ENCODE measurements at regions not wholly inside any gene's neighbourhood (a gene's known extent, or its start where the extent isn't known, plus 50 kb on each side); places are given as distances from the start of the nearest gene placed in this dataset.

DNA sequence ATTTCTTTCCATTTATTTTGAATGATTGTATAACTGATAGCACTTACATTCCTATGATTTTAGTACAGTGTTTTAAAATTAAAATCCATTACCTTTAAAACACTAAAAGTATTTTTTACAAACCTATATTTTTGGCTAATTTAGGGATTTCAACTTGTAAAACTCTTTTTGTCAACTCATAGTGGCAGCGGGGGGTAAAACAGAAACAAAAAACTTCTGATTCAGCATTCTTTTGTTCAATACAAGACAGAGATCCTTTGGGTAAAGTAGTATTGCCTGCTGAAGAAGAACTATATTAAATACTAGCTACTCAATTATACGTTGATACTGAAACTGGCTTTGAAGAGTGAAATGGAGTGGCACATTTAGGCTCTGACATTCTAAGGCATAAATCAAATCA is 437.4 kb upstream of the CDH19 start:
- Histone ChIP-seq H3K36me3 (ENCODE audit: control insufficient read depth in 2 of 2, extremely low read depth in 1 of 2, insufficient read depth in 1 of 2, low read length in 1 of 2) (no peaks in the 10 kb centered on the region), H3K27ac (ENCODE audit: low read length) (no peak overlapping the region), H3K4me1 (ENCODE audit: control insufficient read depth in 1 of 2, extremely low read depth in 1 of 2, insufficient read depth in 2 of 2, low read length in 2 of 2) (no peaks in the 10 kb centered on the region), H3K27me3 (replicated peaks in 1 of 2; ENCODE audit: control insufficient read depth in 2 of 2, extremely low read depth in 1 of 2, insufficient read depth in 2 of 2, low read length in 1 of 2) (no peaks in the 10 kb centered on the region), H3K9me3 (no peaks in the 10 kb centered on the region), H3K4me3 (ENCODE audit: control insufficient read depth in 1 of 2, extremely low read depth in 1 of 2, low read length in 1 of 2) (no peak overlapping the region)
- Mint-ChIP-seq H3K9me3 (no peaks in the 10 kb centered on the region), H3K4me3 (no peak overlapping the region), H3K27me3 (no peaks in the 10 kb centered on the region), H3K27ac (no peak overlapping the region), H3K4me1 (no peaks in the 10 kb centered on the region), H3K36me3 (no peaks in the 10 kb centered on the region)
- DNase-seq, result no peak
- ChIA-PET CTCF (no interaction called here), POLR2A (no interaction called here)
- no peak for ATAC-seq (replicated peaks in 1 of 4)
- no CpG with 5 or more reads among the region's 2 CpGs for WGBS (ENCODE audit: insufficient coverage)

DNA sequence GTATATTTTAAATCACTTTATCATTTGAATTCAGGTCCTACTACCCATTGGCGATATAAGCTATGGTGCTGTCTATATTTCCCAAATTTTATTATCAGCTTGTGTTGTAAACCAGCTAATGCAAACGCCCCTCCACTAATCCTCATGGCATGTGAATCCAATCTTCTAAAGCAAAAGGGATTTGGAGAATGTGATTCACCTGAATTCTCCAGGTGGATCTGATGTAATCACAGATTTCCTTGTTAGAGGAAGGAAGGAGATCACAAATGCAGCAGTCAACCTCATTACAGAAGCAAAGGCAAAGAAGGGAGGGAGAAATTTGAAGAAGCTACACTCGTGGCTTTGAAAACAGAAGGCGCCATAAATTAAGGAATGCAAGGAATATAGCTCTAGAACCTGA is 431.1 kb upstream of the CDH19 start:
- no peaks in the 10 kb centered on the region for H3K36me3 Mint-ChIP-seq
- ChIA-PET CTCF (no interaction called here), POLR2A (no interaction called here)
- no peaks in the 10 kb centered on the region for H3K36me3 ChIP-seq (ENCODE audit: control insufficient read depth in 2 of 2, extremely low read depth in 1 of 2, insufficient read depth in 1 of 2, low read length in 1 of 2)
- no peaks in the 10 kb centered on the region for H3K27me3 Mint-ChIP-seq
- H3K27ac ChIP-seq (ENCODE audit: low read length), result no peak overlapping the region
- DNase-seq (no peak), ATAC-seq (replicated peaks in 1 of 4) (no peak)
- no peak overlapping the region for H3K4me3 ChIP-seq (ENCODE audit: control insufficient read depth in 1 of 2, extremely low read depth in 1 of 2, low read length in 1 of 2)
- H3K4me1 Mint-ChIP-seq, result no peaks in the 10 kb centered on the region
- no CpG with 5 or more reads among the region's 4 CpGs for WGBS (ENCODE audit: insufficient coverage)
- no peaks in the 10 kb centered on the region for H3K4me1 ChIP-seq (ENCODE audit: control insufficient read depth in 1 of 2, extremely low read depth in 1 of 2, insufficient read depth in 2 of 2, low read length in 2 of 2)
- no peaks in the 10 kb centered on the region for H3K27me3 ChIP-seq (replicated peaks in 1 of 2; ENCODE audit: control insufficient read depth in 2 of 2, extremely low read depth in 1 of 2, insufficient read depth in 2 of 2, low read length in 1 of 2)
- no peak overlapping the region for H3K4me3 Mint-ChIP-seq
- no peaks in the 10 kb centered on the region for H3K9me3 ChIP-seq
- H3K27ac Mint-ChIP-seq, result no peak overlapping the region
- peaks cover 0 to 3% (median 0%) of the 10 kb centered on the region in 3 donors for H3K9me3 Mint-ChIP-seq

DNA sequence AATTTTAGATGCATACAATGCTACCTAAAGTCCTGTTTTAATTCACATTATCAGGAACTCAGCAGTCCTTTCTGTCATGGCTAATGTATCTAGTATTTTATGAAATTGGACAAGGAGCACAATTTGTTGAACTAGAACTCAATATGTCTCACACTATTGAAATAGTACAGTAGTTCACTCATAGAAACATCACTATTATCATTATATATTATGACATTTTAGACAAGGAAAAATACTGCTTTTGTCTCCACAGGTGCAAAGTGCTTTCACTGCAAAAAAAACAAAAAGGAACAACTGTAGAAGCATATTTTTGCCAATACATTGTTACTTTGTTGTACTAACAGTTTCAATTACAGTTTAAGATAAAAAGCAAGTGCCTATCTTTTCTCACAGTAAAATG is 419.2 kb upstream of the CDH19 start:
- no peaks in the 10 kb centered on the region for H3K9me3 ChIP-seq
- H3K27me3 ChIP-seq (replicated peaks in 1 of 2; ENCODE audit: control insufficient read depth in 2 of 2, extremely low read depth in 1 of 2, insufficient read depth in 2 of 2, low read length in 1 of 2), result no peaks in the 10 kb centered on the region
- CTCF ChIA-PET, result no interaction called here
- H3K36me3 Mint-ChIP-seq, result no peaks in the 10 kb centered on the region
- DNase-seq, result no peak
- H3K9me3 Mint-ChIP-seq, result no peaks in the 10 kb centered on the region
- POLR2A ChIA-PET, result no interaction called here
- no peak overlapping the region for H3K4me3 ChIP-seq (ENCODE audit: control insufficient read depth in 1 of 2, extremely low read depth in 1 of 2, low read length in 1 of 2)
- no peak overlapping the region for H3K27ac ChIP-seq (ENCODE audit: low read length)
- ATAC-seq (replicated peaks in 1 of 4), result no peak
- H3K4me1 ChIP-seq (ENCODE audit: control insufficient read depth in 1 of 2, extremely low read depth in 1 of 2, insufficient read depth in 2 of 2, low read length in 2 of 2), result no peaks in the 10 kb centered on the region
- no peaks in the 10 kb centered on the region for H3K4me1 Mint-ChIP-seq
- no peaks in the 10 kb centered on the region for H3K36me3 ChIP-seq (ENCODE audit: control insufficient read depth in 2 of 2, extremely low read depth in 1 of 2, insufficient read depth in 1 of 2, low read length in 1 of 2)
- H3K27ac Mint-ChIP-seq, result no peak overlapping the region
- H3K27me3 Mint-ChIP-seq, result no peaks in the 10 kb centered on the region
- H3K4me3 Mint-ChIP-seq, result no peak overlapping the region

DNA sequence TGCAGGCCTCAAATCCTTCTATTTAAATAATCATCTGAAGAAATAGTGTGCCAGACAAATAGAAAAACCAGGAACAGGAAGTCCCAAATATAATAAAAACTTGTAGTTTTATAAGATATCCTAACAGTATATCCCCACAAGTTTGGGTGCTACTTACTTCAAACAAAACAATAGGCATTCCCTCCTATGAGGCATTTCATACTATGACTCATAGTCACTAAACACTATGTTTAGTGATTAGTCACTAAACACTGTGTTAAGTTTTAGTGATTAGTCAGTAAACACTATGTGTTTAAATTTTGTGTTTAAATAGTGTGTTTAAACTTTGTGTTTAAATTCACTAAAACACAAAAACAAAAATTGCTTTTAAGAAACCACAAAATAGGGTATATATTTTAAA is 407.0 kb upstream of the CDH19 start:
- ChIA-PET CTCF (interaction anchor here in 1 of 2 donors (0.7 kb wide), 1 partner anchor 54 kb away, joined by 3 read pairs; no protein-coding TSS in a partner anchor), POLR2A (no interaction called here)
- Histone ChIP-seq H3K27me3 (replicated peaks in 1 of 2; ENCODE audit: control insufficient read depth in 2 of 2, extremely low read depth in 1 of 2, insufficient read depth in 2 of 2, low read length in 1 of 2) (no peaks in the 10 kb centered on the region), H3K36me3 (ENCODE audit: control insufficient read depth in 2 of 2, extremely low read depth in 1 of 2, insufficient read depth in 1 of 2, low read length in 1 of 2) (no peaks in the 10 kb centered on the region), H3K27ac (ENCODE audit: low read length) (no peak overlapping the region), H3K9me3 (no peaks in the 10 kb centered on the region), H3K4me3 (ENCODE audit: control insufficient read depth in 1 of 2, extremely low read depth in 1 of 2, low read length in 1 of 2) (no peak overlapping the region), H3K4me1 (ENCODE audit: control insufficient read depth in 1 of 2, extremely low read depth in 1 of 2, insufficient read depth in 2 of 2, low read length in 2 of 2) (no peaks in the 10 kb centered on the region)
- no peaks in the 10 kb centered on the region for H3K9me3 Mint-ChIP-seq
- no peak overlapping the region for H3K4me3 Mint-ChIP-seq
- H3K36me3 Mint-ChIP-seq, result no peaks in the 10 kb centered on the region
- H3K27ac Mint-ChIP-seq, result no peak overlapping the region
- H3K4me1 Mint-ChIP-seq, result no peaks in the 10 kb centered on the region
- DNase-seq (no peak), ATAC-seq (replicated peaks in 1 of 4) (no peak)
- H3K27me3 Mint-ChIP-seq, result no peaks in the 10 kb centered on the region

DNA sequence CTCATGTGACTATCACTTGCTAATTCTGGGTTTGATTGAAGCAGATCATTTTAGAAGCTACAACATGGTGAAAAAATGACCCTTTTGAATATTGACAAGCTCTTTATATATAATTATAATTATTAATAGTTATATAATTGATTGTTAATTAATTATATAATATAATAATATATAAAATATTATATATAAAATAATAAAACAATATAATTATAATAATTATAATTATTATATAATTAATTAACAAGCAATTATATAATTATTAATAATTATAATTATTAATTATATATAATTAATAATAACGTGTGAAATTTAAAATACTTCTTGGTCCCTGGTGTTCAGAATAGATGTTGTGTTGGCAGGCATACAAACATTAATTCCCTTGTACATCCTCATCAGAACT is 404.1 kb upstream of the CDH19 start:
- ChIA-PET POLR2A (no interaction called here), CTCF (no interaction called here)
- no peaks in the 10 kb centered on the region for H3K27me3 ChIP-seq (replicated peaks in 1 of 2; ENCODE audit: control insufficient read depth in 2 of 2, extremely low read depth in 1 of 2, insufficient read depth in 2 of 2, low read length in 1 of 2)
- Mint-ChIP-seq H3K27ac (no peak overlapping the region), H3K4me1 (no peaks in the 10 kb centered on the region), H3K4me3 (no peak overlapping the region), H3K9me3 (peaks cover 0 to 4% (median 0%) of the 10 kb centered on the region in 3 donors), H3K27me3 (no peaks in the 10 kb centered on the region), H3K36me3 (no peaks in the 10 kb centered on the region)
- no peaks in the 10 kb centered on the region for H3K36me3 ChIP-seq (ENCODE audit: control insufficient read depth in 2 of 2, extremely low read depth in 1 of 2, insufficient read depth in 1 of 2, low read length in 1 of 2)
- ATAC-seq (replicated peaks in 1 of 4) (no peak), DNase-seq (no peak)
- no CpG with 5 or more reads among the region's 1 CpG for WGBS (ENCODE audit: insufficient coverage)
- H3K4me1 ChIP-seq (ENCODE audit: control insufficient read depth in 1 of 2, extremely low read depth in 1 of 2, insufficient read depth in 2 of 2, low read length in 2 of 2), result no peaks in the 10 kb centered on the region
- no peak overlapping the region for H3K27ac ChIP-seq (ENCODE audit: low read length)
- H3K4me3 ChIP-seq (ENCODE audit: control insufficient read depth in 1 of 2, extremely low read depth in 1 of 2, low read length in 1 of 2), result no peak overlapping the region
- H3K9me3 ChIP-seq, result no peaks in the 10 kb centered on the region

DNA sequence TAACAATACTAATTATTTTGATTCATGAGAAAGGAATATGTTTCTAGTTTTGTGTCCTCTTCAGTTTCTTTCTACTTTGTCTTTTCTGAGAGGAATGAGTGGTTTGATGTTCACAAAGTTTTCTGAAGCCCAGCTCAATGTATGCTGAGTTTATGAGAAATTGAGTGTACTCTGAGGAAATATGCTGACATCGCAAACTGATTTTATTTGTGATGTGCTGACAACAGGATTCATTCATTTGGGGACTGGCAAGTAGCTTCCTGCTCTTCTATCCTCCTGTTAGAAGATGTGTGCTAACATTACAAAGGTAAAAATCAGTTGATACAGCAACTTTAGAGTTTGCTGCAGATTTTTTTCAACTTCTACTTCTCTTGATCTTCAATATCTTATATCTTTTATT is 403.2 kb upstream of the CDH19 start:
- no peaks in the 10 kb centered on the region for H3K4me1 Mint-ChIP-seq
- no peaks in the 10 kb centered on the region for H3K4me1 ChIP-seq (ENCODE audit: control insufficient read depth in 1 of 2, extremely low read depth in 1 of 2, insufficient read depth in 2 of 2, low read length in 2 of 2)
- WGBS (ENCODE audit: insufficient coverage), result no CpG with 5 or more reads among the region's 1 CpG
- no peaks in the 10 kb centered on the region for H3K9me3 ChIP-seq
- H3K27ac Mint-ChIP-seq, result no peak overlapping the region
- no peak overlapping the region for H3K4me3 ChIP-seq (ENCODE audit: control insufficient read depth in 1 of 2, extremely low read depth in 1 of 2, low read length in 1 of 2)
- no peak overlapping the region for H3K27ac ChIP-seq (ENCODE audit: low read length)
- H3K36me3 ChIP-seq (ENCODE audit: control insufficient read depth in 2 of 2, extremely low read depth in 1 of 2, insufficient read depth in 1 of 2, low read length in 1 of 2), result no peaks in the 10 kb centered on the region
- CTCF ChIA-PET, result no interaction called here
- H3K36me3 Mint-ChIP-seq, result no peaks in the 10 kb centered on the region
- ATAC-seq (replicated peaks in 1 of 4), result no peak
- H3K9me3 Mint-ChIP-seq, result peaks cover 0 to 4% (median 0%) of the 10 kb centered on the region in 3 donors
- no peaks in the 10 kb centered on the region for H3K27me3 Mint-ChIP-seq
- no peaks in the 10 kb centered on the region for H3K27me3 ChIP-seq (replicated peaks in 1 of 2; ENCODE audit: control insufficient read depth in 2 of 2, extremely low read depth in 1 of 2, insufficient read depth in 2 of 2, low read length in 1 of 2)
- H3K4me3 Mint-ChIP-seq, result no peak overlapping the region
- POLR2A ChIA-PET, result no interaction called here
- DNase-seq, result no peak

DNA sequence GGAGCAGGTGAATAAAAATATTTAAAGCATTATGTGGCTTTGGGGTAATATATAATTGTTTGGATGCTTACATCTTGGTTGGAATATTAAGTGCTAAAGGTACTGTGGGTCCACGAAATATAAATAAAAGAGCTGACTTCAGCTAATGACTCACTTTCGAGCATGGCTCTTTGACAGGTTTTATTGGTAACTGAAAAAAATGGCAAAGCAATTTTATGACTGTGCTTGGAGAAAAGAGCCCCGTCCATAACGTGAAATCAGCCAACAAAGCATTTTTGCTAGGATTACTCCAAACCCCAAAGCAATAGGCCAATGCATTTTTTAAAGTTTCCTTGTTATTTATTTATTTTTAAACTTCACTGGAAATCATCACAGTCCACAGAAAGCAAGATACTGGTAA is 397.2 kb upstream of the CDH19 start:
- H3K27me3 Mint-ChIP-seq, result no peaks in the 10 kb centered on the region
- no peaks in the 10 kb centered on the region for H3K4me1 Mint-ChIP-seq
- H3K9me3 Mint-ChIP-seq, result peaks cover 4 to 7% (median 4%) of the 10 kb centered on the region in 3 donors
- ChIA-PET POLR2A (interaction anchor here in 1 of 2 donors (0.5 kb wide), 1 partner anchor 1519 kb away, joined by 4 read pairs; no protein-coding TSS in a partner anchor), CTCF (no interaction called here)
- Histone ChIP-seq H3K27me3 (replicated peaks in 1 of 2; ENCODE audit: control insufficient read depth in 2 of 2, extremely low read depth in 1 of 2, insufficient read depth in 2 of 2, low read length in 1 of 2) (no peaks in the 10 kb centered on the region), H3K36me3 (ENCODE audit: control insufficient read depth in 2 of 2, extremely low read depth in 1 of 2, insufficient read depth in 1 of 2, low read length in 1 of 2) (no peaks in the 10 kb centered on the region), H3K27ac (ENCODE audit: low read length) (no peak overlapping the region), H3K4me3 (ENCODE audit: control insufficient read depth in 1 of 2, extremely low read depth in 1 of 2, low read length in 1 of 2) (no peak overlapping the region), H3K4me1 (ENCODE audit: control insufficient read depth in 1 of 2, extremely low read depth in 1 of 2, insufficient read depth in 2 of 2, low read length in 2 of 2) (no peaks in the 10 kb centered on the region), H3K9me3 (no peaks in the 10 kb centered on the region)
- DNase-seq, result no peak
- H3K4me3 Mint-ChIP-seq, result no peak overlapping the region
- no peaks in the 10 kb centered on the region for H3K36me3 Mint-ChIP-seq
- 67% methylated on average over 1 of the region's 4 CpGs for WGBS (ENCODE audit: insufficient coverage)
- no peak for ATAC-seq (replicated peaks in 1 of 4)
- H3K27ac Mint-ChIP-seq, result no peak overlapping the region

Data from T-cell (primary cell).